ENCODE measurements at regions not wholly inside any gene's neighbourhood (a gene's known extent, or its start where the extent isn't known, plus 50 kb on each side); places are given as distances from the start of the nearest gene placed in this dataset.
A peak's percentile ranks its signal among the peaks of the same experiment; 100 is the strongest.
"Not testable (repeated sequence)": the region's sequence is repeated elsewhere in the genome, so short reads cannot be mapped to it uniquely, and the experiment has no call there.

DNA sequence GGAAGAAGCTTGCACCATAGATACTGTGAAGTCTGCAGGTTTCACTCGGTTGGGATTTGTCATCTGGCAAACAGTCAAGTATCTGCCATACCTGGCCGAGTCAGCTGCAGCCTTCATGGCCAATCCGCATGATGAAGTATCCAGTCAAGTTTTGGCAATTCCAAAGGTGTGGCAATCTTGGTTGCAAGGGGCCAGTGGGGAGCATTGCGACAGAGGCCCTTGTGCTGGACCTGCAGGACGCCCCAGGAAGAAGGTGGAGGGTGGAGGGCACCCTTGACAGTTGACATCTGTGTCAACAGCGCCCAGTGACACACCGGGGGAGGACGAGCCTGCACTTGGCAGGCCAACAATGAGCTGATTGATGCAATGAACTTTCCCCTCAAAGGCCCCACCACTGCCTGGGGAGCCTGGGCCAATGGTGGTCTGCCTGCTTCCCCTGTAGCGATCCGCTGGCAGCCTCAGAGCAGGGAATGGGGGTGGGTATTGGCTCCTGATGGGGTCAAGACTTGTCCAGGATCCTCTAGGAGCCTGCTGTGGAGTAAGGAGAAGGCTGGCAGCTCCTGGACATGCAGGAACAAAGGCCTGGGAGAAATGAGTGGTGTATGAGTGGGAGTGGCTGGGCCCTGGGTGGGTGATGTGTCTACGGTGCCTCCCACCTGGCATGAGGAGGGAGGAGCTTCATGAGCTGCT is 122.8 kb upstream of the PITX1 start:
- DNase-seq (ENCODE audit: low read depth): no peak
- in situ Hi-C loops (cut with HindIII; ENCODE audit: low pct_unique_long_range_greater_than_20kb, low sequenced_read_pairs): no loop called here

DNA sequence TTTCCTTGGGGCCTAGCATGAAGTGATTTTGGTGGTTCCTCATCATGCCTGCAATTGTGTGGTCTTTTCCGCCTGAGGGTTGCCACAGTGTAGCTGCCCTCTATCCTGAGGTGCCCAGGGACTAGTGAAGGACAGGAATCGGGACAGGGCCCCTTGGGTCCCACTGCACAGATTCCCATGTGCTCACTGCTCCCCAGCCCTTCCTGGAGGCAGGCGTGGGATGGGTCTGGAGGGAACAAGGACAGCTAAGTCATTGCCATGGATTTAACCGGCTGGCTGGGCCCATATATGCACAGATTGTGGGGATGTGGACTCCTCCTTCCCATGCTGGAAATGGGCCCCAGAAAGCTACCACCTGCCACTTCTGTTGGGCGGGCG is 122.3 kb upstream of the PITX1 start:
- DNase-seq (ENCODE audit: low read depth): no peak
- in situ Hi-C loops (cut with HindIII; ENCODE audit: low pct_unique_long_range_greater_than_20kb, low sequenced_read_pairs): no loop called here

DNA sequence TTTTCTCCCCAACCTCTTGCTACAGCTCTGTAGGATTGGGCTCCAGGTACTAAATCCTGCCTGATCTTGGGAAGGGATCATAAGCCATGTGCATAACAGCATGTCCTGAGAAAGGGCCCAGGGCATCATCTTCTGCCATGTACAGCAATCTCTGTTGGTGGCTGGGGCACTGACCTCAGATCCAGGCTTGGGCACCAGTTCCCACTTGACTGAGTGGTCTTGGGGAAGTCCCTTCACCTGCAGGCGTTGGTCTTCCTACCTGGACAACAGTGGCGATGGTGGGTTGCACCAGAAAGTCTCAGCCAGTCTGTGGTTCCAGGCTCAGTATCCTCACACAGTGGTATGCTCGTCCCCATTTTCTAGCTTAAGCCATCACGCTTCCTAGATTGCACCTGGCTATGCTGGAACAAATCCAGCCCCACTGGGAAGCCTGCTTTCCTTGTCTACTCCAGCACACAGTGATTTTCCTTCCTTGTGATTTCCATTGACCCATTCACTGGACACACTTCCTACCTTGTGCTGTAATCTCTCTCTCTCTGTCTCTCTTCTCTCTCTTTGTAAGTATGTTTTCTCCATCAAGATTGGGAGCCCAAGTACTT is 121.7 kb upstream of the PITX1 start:
- in situ Hi-C loops (cut with HindIII; ENCODE audit: low pct_unique_long_range_greater_than_20kb, low sequenced_read_pairs): no loop called here
- DNase-seq (ENCODE audit: low read depth): no peak

DNA sequence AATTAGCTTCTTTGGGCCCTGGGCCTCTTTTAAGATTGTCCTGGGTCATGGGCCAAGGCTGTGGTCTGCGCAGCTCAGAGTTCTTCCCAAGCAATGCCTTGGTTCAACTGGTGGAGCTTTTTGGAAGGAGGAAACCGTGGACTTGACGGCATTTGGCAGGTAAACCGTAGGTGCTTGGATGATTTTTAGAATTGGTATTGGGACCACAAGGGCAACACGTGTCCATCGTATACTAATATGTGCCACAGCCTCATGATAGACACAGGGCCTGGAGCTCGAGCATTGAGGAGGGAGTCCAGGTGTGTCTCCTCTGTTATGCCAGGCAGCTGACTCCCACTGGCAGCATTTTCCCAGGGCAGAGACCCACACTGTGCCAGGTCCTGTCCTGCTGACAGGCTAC is 120.9 kb upstream of the PITX1 start:
- in situ Hi-C loops (cut with HindIII; ENCODE audit: low pct_unique_long_range_greater_than_20kb, low sequenced_read_pairs): no loop called here
- no peak for DNase-seq (ENCODE audit: low read depth)

DNA sequence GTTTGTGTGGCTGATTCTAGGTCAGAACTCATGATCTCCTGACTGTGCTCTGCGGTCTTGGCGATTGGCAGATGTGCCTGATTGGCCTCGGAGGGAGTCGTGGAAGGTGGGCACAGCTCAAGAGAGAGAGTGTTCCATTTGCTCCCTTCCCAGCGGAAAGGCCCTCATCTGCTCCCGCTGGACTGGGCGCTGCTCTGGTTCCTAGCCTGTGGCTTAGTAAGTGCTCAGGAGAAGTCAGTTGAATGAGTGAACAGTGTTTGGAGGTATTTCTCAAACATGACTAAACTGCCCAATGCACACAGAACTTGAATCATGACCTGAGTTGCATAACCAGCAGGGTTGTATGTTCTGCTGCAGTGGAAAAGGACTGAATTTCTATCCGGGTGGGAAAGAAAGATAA is 120.2 kb upstream of the PITX1 start:
- in situ Hi-C loops (cut with HindIII; ENCODE audit: low pct_unique_long_range_greater_than_20kb, low sequenced_read_pairs): no loop called here
- DNase-seq (ENCODE audit: low read depth): no peak

DNA sequence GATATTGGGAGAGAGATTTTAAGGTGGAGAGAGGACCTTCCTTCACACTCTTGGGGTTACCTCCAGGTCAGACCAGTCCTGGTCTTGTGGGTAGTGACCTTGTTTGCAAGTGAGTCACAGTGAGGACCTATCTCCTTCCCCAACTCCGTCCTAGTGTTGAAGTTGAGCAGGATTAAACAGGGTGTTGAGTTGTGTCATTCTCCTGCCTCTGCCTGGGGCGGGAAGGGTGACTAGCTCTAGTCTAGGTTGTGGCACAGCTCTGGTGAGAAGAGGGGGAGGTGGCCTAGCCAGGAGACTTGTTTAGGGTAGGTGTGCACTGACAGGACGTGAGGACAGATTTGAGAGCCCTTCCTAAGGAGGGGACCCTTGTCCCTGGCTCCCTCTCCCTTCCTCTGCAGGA is 119.6 kb upstream of the PITX1 start:
- no peak for DNase-seq (ENCODE audit: low read depth)
- in situ Hi-C loops (cut with HindIII; ENCODE audit: low pct_unique_long_range_greater_than_20kb, low sequenced_read_pairs): no loop called here

DNA sequence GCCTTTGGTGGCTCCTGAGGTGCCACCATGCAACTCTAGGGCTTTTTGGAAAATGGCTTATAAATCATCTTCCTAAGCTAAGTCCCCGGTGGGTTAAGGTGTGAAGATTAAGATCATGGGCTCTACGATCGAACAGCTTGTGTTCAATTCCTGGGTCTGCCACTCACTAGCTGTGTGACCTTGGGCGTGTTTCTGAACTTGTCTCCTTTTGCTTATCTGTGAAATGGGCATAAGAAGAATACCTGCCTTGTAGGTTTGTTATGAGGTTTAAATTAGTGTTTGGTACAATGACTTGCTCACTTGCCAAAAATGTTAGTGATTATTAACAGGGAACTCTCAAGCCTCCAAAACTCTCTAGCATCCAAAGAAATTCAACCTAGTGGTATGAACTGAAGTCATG is 119.2 kb upstream of the PITX1 start:
- no peak for DNase-seq (ENCODE audit: low read depth)
- in situ Hi-C loops (cut with HindIII; ENCODE audit: low pct_unique_long_range_greater_than_20kb, low sequenced_read_pairs): no loop called here

DNA sequence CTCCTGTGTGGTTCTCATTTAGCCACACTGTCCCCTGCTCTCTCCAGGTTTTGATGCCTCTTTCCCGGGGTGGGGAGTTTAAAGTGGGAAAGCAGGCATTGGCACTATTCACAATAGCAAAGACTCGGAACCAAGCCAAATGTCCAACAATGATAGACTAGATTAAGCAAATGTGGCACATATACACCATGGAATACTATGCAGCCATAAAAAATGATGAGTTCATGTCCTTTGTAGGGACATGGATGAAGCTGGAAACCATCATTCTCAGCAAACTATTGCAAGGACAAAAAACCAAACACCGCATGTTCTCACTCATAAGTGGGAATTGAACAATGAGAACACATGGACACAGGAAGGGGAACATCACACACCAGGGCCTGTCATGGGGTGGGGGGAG is 117.6 kb upstream of the PITX1 start:
- in situ Hi-C loops (cut with HindIII; ENCODE audit: low pct_unique_long_range_greater_than_20kb, low sequenced_read_pairs); DNase-seq (ENCODE audit: low read depth): not testable (repeated sequence)

DNA sequence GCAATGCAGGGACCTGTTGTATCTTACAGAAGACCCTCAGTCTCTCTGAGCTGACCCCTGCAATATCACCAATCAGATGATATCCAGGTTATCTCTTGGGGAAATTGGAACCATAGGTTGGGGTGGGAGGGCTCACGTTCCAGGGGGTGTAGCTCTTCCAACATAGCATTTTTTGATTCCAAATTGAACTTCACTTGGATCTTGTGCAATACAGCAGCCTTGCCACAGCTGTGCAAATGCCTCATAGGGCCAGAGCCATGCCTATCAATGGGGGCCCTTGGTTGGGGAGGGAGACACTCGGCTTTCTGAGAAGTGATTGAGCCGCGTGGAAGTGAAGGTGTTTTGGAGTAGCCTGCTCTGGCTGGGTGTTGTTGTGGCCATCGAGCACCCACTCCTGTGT is 117.2 kb upstream of the PITX1 start:
- in situ Hi-C loops (cut with HindIII; ENCODE audit: low pct_unique_long_range_greater_than_20kb, low sequenced_read_pairs): no loop called here

DNA sequence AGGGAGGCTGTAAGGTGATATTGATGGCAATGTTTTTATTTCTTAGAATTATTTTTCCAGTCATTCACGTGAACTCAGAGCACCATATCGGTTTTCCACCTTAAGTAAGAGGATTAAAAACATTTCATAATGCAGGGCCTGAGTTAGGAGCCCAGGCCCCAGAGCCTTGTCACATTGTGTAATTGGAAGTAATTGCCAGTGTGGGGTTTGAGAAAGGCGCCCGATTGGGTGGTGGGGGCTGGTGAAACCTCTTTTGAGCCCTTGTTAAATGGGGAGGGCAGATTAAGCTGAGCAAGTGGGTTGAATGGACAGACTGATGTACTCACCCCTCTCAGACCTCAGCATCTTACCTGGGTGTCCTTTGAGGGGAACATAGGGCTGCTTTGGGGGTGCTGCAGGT is 116.7 kb upstream of the PITX1 start:
- in situ Hi-C loops (cut with HindIII; ENCODE audit: low pct_unique_long_range_greater_than_20kb, low sequenced_read_pairs): no loop called here
- no peak for DNase-seq (ENCODE audit: low read depth)

More for the DNA sequence above, 117.2 kb upstream of the PITX1 start:
- no peak for DNase-seq (ENCODE audit: low read depth)

DNA sequence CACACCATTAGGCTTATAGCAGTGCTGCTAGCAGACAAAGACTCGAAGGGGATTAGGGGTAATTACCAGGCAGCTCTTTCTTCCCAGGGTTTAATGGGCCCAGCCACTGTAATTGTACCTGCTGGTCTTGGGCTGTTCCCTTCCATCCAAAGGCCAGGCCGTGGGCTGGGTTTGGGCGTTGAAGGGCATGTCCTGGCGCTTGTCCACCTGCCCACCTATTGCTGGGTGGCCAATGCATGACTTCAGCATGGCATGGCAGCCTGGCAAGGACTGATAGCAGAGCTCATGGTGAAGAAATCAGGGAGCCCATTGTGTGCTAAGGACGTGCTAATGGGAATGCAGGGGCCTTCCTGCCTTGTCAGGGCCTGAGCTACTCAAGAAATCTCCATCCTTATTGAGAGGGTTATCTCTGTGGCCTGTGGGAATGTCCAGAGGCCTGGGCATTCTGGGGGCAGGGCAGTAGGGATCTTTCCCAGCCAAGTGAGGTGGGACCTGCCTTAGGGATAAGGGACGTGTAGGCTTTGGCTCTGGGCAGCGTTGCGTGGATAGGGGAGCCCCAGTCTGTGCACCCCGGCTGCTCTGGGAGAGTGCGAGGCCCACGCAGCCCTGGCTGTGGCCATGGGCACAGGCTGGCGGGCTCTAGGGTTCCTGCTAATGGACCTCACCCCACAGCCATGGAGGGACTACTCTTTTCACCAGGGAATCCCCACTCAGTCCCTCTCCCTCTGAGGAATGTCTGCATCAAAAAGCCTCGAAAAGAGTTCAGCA is 116.1 kb upstream of the PITX1 start:
- DNase-seq (ENCODE audit: low read depth): no peak
- in situ Hi-C loops (cut with HindIII; ENCODE audit: low pct_unique_long_range_greater_than_20kb, low sequenced_read_pairs): no loop called here

DNA sequence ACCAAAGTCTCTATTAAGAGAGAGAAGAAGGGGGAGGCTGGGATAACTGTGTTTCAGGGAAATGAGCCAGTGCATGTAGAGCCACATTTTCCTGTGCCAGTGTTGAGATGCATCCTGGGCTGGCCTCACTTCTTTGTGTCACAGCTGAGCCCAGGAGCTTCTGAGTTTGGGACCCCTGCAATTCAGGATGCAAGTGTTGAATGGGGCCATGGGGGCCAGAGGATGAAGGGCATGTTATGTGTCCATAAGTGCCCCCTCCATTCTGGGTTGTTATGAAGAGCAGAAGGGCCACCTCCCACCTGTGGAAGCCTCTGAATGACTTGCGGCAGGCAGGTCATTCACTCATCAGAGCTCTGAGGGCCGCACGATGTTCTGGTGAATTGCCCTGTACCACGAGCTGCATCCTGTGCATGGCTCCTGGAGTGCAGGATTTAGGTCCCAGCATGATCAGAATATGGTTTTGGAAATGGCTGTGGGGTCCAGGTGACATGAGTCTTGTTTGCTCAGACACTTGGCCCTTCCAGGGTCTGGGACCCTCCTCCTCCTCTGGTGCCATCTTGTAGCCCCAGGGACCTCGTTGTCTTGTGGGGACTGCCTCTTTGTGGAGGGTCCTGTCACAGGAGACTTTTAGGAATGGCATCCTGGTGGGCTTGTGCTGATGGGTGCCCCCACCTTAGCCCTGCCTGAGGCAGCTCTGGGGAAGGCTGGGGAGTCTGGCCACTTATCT is 115.4 kb upstream of the PITX1 start:
- no peak for DNase-seq (ENCODE audit: low read depth)
- in situ Hi-C loops (cut with HindIII; ENCODE audit: low pct_unique_long_range_greater_than_20kb, low sequenced_read_pairs): no loop called here

DNA sequence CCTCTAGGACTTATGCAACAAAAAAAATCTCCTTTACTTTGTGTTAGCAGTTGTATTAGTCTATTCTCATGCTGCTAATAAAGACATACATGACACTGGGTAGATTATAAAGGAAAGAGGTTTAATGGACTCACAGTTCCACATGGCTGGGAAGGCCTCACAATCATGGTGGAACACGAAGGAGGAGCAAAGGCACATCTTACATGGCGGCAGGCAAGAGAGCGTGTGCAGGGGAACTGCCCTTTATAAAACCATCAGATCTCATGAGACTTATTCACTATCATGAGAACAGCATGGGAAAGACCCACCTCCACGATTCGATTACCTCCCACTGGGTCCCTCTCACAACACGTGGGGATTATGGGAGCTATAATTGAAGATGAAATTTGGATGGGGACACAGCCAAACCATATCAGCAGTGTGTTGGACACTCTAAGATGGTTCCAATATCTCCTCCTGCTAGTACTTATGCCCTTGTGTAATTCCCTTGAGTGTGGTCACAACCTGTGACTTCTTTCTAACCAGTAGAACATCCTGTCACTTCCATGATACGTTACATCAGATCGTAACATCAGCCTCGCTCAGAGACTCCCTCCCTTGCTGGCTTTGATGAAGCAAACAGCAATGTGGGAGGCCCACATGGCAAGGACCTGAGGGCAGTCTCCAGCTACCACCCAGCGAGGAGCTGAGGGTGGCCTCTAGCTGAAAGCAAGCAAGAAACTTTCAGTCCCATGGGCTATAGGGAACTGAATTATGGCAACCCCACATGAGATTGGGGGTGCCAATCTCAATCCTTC is 113.5 kb upstream of the PITX1 start:
- DNase-seq (ENCODE audit: low read depth): no peak
- in situ Hi-C loops (cut with HindIII; ENCODE audit: low pct_unique_long_range_greater_than_20kb, low sequenced_read_pairs): no loop called here

DNA sequence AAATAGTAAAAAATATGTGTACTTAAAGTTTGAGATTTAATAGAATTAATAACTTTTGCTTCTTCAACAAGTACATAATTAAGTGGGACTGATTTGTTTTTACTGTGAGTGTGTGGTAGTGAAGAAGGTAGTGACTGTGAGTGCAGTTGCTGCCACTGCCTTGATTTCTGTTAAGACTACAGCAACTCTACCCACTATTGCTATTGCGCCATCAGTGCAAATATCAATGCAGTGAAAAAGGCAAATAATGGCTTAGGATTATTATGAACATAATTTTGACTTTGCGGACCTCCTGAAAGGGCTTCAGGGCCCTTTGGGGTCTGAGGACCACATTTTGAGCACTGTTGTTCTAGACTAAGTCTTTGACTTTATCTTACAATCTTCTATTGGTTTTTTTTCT is 112.0 kb upstream of the PITX1 start:
- DNase-seq (ENCODE audit: low read depth): no peak
- in situ Hi-C loops (cut with HindIII; ENCODE audit: low pct_unique_long_range_greater_than_20kb, low sequenced_read_pairs): no loop called here

DNA sequence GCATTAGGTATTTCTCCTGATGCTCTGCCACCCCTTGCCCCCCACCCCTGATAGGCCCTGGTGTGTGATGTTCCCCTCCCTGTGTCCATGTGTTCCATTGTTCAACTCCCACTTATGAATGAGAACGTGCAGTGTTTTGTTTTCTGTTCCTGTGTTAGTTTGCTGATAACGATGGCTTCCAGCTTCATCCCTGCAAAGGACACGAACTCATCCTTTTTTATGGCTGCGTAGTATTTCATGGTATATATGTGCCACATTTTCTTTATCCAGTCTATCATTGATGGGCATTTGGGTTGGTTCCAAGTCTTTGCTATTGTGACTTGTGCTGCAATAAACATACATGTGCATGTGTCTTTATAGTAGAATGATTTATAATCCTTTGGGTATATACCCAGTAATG is 109.7 kb upstream of the PITX1 start:
- DNase-seq (ENCODE audit: low read depth); in situ Hi-C loops (cut with HindIII; ENCODE audit: low pct_unique_long_range_greater_than_20kb, low sequenced_read_pairs): not testable (repeated sequence)

DNA sequence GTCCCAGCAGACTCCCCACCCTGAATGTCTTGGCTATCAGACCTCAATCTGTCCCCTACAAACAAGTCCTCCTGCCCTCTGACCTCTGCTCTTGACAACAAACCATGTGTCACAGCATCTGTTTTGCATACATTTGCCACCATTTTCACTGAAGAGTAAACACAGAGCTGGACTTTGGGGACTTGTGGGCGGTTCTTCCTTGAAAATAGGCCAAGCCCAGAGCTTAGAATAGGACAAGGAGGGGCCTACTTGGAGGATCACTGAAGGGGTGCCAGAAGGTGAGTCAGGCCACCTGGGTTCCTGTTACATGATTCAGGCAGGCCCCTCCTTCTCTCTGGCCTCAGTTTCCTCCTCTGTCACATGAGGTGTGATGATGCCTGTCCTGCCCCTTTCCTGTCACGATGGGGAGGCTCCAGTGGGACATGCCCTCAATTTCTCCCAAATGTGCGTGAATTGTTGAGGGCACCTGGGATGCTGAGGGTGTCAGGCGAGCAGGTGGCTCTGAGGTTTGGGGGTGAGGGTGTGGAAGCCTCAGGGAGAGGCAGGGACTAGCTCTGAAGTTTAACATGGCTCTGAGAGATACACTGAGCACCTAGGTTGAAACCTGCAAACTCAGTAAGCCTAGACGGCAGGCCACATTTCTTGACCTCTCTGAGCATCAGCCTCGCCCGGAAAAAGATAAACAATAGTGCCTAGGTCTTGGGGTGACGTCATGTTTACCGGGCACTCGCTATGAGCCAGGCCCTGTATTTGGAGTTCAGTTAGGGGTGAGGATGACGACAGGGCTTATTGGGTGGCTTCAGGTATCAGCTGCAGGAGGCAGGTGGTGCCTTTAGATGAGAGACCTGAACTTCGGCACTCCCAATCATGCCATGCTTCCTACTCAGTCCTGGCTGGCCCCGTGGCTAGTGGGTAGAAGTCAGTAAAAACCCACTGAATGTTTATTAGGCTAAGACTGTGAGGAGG is 107.6 kb upstream of the PITX1 start:
- in situ Hi-C loops (cut with HindIII; ENCODE audit: low pct_unique_long_range_greater_than_20kb, low sequenced_read_pairs): no loop called here
- DNase-seq (ENCODE audit: low read depth): no peak

DNA sequence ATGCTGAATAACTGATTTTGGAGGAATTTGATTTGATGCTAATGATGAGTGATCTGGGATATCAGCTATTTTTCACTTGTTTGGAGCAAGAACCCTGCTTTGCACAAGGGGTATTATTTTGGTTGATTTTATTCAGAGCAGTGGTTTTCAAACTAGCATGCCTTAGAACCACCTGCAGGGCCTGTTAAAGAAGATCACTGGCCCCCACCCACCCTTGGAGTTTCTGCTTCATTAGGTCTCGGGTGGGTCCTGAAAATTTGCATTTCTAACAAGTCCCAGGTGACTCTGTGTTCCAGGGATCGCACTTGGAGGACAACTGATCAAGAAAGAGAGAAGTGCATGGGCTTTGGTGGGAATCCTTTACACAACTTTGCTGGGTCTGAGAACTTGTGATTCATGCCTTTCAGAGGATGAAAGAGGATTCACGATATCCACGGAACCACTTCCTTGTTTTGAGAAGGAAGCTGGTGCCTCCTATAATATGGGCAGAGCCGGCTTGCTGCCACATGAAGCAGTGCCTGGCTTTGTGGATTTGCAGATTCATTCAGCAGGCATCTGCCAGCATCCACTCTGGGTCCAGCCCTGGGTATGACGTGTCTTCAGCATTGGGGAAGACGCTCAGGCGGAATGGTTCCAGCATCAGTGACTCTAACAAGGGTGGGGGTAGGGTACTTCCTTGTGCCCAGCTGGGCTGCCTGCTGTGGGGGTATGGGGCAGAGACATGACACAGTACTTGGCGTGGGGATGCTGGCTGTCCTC is 106.6 kb upstream of the PITX1 start:
- peak; percentile 48 for DNase-seq (ENCODE audit: low read depth)
- in situ Hi-C loops (cut with HindIII; ENCODE audit: low pct_unique_long_range_greater_than_20kb, low sequenced_read_pairs): no loop called here
